Neural crest cell (in vitro differentiated cells): ENCODE measurements at regions not wholly inside any gene's neighbourhood (a gene's known extent, or its start where the extent isn't known, plus 50 kb on each side); places are given as distances from the start of the nearest gene placed in this dataset.

Experiments
- DNase-seq: peaks from one replicate; pipeline ENCODE4 v3.0.0; 2021; ENCODE audit warnings: low read depth, mixed read lengths, low spot score
- H3K27ac Mint-ChIP-seq: one replicate; pipeline ENCODE4 v1.8.0; 2021; ENCODE audit warnings: mild to moderate bottlenecking, mixed read lengths; ENCODE audit not compliant: unreplicated experiment
- H3K27me3 Mint-ChIP-seq: 2 replicates; pipeline ENCODE4 v1.8.0; 2021; ENCODE audit warnings: low read depth, mild to moderate bottlenecking, mixed read lengths
- H3K36me3 Mint-ChIP-seq: 2 replicates; pipeline ENCODE4 v1.8.0; 2021; ENCODE audit warnings: low read depth, mild to moderate bottlenecking, mixed read lengths
- H3K4me1 Mint-ChIP-seq: 2 replicates; pipeline ENCODE4 v1.8.0; 2021; ENCODE audit warnings: mixed read lengths
- H3K4me3 Mint-ChIP-seq: one replicate; pipeline ENCODE4 v1.8.0; 2021; ENCODE audit warnings: mild to moderate bottlenecking, mixed read lengths
- H3K9me3 Mint-ChIP-seq: 2 replicates; pipeline ENCODE4 v1.8.0; 2021; ENCODE audit warnings: mixed read lengths
- TF ChIP-seq, protein P1 (sequence below): fragments of 200-600 bp; sonication (generic); conservative IDR thresholded peaks from 2 replicates; pipeline ENCODE4 v1.5.0; 2021; ENCODE audit warnings: antibody characterized with exemption, mild to moderate bottlenecking

DNA sequence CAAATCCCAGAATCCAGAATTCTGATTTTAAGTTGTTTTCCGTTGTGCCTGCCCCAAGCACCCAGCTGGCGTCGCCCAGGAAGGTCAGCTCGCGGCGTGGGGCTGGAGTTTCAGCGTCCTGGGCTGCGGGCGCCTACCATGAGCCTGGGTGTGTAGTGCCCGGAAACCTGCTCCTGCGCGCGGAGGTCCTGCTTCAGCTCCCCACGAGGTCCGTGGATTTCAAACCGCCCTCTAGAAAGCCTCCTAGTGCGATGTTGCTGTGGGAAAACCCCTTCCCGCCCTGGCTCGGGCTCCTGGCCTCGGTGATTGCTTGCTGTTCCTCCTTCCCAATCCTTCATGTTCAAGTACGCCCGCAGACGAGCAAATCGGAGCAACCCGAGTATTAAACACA, 51.3 kb upstream of the NRN1 start:
- Mint-ChIP-seq H3K9me3 (peaks cover 2% of the 10 kb centered on the region), H3K36me3 (no peaks in the 10 kb centered on the region)

DNA sequence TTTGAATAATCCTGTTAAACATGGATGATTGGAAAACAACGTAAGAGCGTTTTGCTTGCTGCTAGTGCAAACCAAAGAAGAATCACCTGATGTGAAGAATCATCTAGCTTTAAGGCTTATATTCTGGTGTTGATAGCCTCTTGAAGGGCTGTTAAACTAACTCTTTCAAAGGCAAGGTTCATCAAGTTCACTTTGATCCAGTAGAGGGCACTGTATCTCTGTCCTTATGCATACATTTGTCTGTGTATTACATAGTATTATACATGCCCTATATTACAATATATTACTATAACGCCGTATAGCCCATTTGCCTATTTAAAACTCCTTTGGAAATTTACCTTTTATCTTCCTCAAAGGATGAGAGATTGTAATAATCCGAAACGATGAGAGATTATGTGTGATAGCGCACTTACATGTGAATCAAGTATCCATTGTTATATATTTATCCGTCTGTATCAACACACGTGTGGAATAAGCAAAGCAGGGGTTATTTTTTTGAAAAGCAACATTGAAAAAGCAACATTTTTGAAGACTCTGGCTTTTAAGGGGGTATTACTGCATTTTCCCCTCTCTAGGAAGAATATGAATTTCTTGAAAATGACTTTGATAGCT, 50.8 kb upstream of the NRN1 start:
- Mint-ChIP-seq H3K9me3 (peaks cover 2% of the 10 kb centered on the region), H3K4me3 (no peak overlapping the region), H3K27ac (no peak overlapping the region)

More for the DNA sequence above, 51.3 kb upstream of the NRN1 start:
- Mint-ChIP-seq H3K4me1 (no peaks in the 10 kb centered on the region), H3K4me3 (no peak overlapping the region), H3K27me3 (peaks cover 26% of the 10 kb centered on the region), H3K27ac (no peak overlapping the region)
- TF ChIP-seq, protein P1, sequence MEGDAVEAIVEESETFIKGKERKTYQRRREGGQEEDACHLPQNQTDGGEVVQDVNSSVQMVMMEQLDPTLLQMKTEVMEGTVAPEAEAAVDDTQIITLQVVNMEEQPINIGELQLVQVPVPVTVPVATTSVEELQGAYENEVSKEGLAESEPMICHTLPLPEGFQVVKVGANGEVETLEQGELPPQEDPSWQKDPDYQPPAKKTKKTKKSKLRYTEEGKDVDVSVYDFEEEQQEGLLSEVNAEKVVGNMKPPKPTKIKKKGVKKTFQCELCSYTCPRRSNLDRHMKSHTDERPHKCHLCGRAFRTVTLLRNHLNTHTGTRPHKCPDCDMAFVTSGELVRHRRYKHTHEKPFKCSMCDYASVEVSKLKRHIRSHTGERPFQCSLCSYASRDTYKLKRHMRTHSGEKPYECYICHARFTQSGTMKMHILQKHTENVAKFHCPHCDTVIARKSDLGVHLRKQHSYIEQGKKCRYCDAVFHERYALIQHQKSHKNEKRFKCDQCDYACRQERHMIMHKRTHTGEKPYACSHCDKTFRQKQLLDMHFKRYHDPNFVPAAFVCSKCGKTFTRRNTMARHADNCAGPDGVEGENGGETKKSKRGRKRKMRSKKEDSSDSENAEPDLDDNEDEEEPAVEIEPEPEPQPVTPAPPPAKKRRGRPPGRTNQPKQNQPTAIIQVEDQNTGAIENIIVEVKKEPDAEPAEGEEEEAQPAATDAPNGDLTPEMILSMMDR: no peak
- DNase-seq: no peak

More for the DNA sequence above, 50.8 kb upstream of the NRN1 start:
- H3K27me3 Mint-ChIP-seq: peaks cover 26% of the 10 kb centered on the region
- no peaks in the 10 kb centered on the region for H3K4me1 Mint-ChIP-seq
- DNase-seq: no peak
- TF ChIP-seq, protein P1: peak; percentile 77
- H3K36me3 Mint-ChIP-seq: no peaks in the 10 kb centered on the region
